Brain microvascular endothelial cell (primary cell): ENCODE measurements at regions not wholly inside any gene's neighbourhood (a gene's known extent, or its start where the extent isn't known, plus 50 kb on each side); places are given as distances from the start of the nearest gene placed in this dataset.
"Not testable (repeated sequence)": the region's sequence is repeated elsewhere in the genome, so short reads cannot be mapped to it uniquely, and the experiment has no call there.

ENCODE experiments used
- DNase-seq: peaks from one replicate; pipeline ENCODE4 v3.0.0-alpha.2; 2020
- H3K27ac ChIP-seq: fragments of 250-450 bp; sonication (Bioruptor Pico); 2 replicates; pipeline ENCODE4 v1.5.1; 2020; ENCODE audit warnings: mild to moderate bottlenecking, moderate library complexity
- H3K27me3 ChIP-seq: fragments of 250-450 bp; sonication (Bioruptor Pico); replicated peaks from 2 replicates; pipeline ENCODE4 v1.5.1; 2020; ENCODE audit warnings: mild to moderate bottlenecking
- H3K36me3 ChIP-seq: fragments of 250-450 bp; sonication (Bioruptor Pico); replicated peaks from 2 replicates; pipeline ENCODE4 v1.5.1; 2020; ENCODE audit warnings: mild to moderate bottlenecking
- H3K4me3 ChIP-seq: 2 replicates; pipeline ENCODE4 v1.5.1; 2011; ENCODE audit warnings: low read depth, mild to moderate bottlenecking, control low read depth, low read length, moderate library complexity
- CTCF ChIP-seq: IDR thresholded peaks from 2 replicates; pipeline ENCODE4 v1.5.1; 2011; ENCODE audit warnings: low read depth, mild to moderate bottlenecking, moderate library complexity, low read length, control low read depth, inconsistent platforms; ENCODE audit errors: missing control alignments
- in situ Hi-C: cut with HindIII; loops from 2 replicates; pipeline ENCODE4 v1.10.0; 2017; ENCODE audit warnings: low sequenced_read_pairs, low pct_ligation_motif_present

GRCh38 chr2:234398531-234398930, 98.3 kb downstream of the ARL4C start:
- in situ Hi-C loops, result no loop called here

GRCh38 chr2:234395891-234396420, 100.9 kb downstream of the ARL4C start:
- Histone ChIP-seq H3K4me3 (no peak overlapping the region), H3K27me3 (no peaks in the 10 kb centered on the region), H3K36me3 (no peaks in the 10 kb centered on the region), H3K27ac (no peak overlapping the region)
- in situ Hi-C loops, result no loop called here
- TF ChIP-seq CTCF, result no peak
- no peak for DNase-seq

More at GRCh38 chr2:234398531-234398930, 98.3 kb downstream of the ARL4C start:
- no peak overlapping the region for H3K4me3 ChIP-seq
- H3K36me3 ChIP-seq, result no peaks in the 10 kb centered on the region
- no peak for TF ChIP-seq CTCF
- DNase-seq, result no peak
- H3K27ac ChIP-seq, result no peak overlapping the region
- H3K27me3 ChIP-seq, result no peaks in the 10 kb centered on the region

GRCh38 chr2:234394450-234394849, 102.4 kb downstream of the ARL4C start:
- no peak for DNase-seq
- in situ Hi-C loops, result no loop called here
- H3K27ac ChIP-seq, result no peak overlapping the region

GRCh38 chr2:234393354-234393753, 103.5 kb downstream of the ARL4C start:
- in situ Hi-C loops, result no loop called here
- no peaks in the 10 kb centered on the region for H3K36me3 ChIP-seq
- no peak overlapping the region for H3K4me3 ChIP-seq
- H3K27me3 ChIP-seq, result no peaks in the 10 kb centered on the region
- DNase-seq, result no peak
- no peak for TF ChIP-seq CTCF
- no peak overlapping the region for H3K27ac ChIP-seq

More at GRCh38 chr2:234394450-234394849, 102.4 kb downstream of the ARL4C start:
- Histone ChIP-seq H3K27me3 (no peaks in the 10 kb centered on the region), H3K4me3 (no peak overlapping the region), H3K36me3 (no peaks in the 10 kb centered on the region)
- TF ChIP-seq CTCF, result no peak

GRCh38 chr2:234392041-234392615, 104.8 kb downstream of the ARL4C start:
- no peak for TF ChIP-seq CTCF
- no peaks in the 10 kb centered on the region for H3K36me3 ChIP-seq
- no peak overlapping the region for H3K27ac ChIP-seq
- no peaks in the 10 kb centered on the region for H3K27me3 ChIP-seq
- no peak overlapping the region for H3K4me3 ChIP-seq
- DNase-seq, result no peak
- in situ Hi-C loops, result no loop called here

- Histone ChIP-seq H3K27ac (no peak overlapping the region), H3K27me3 (no peaks in the 10 kb centered on the region), H3K36me3 (no peaks in the 10 kb centered on the region), H3K4me3 (no peak overlapping the region)
- in situ Hi-C loops, result no loop called here
- TF ChIP-seq CTCF, result no peak
- DNase-seq, result no peak
Measured at GRCh38 chr2:234391625-234392024, 105.3 kb downstream of the ARL4C start.

GRCh38 chr2:234389661-234390060, 107.2 kb downstream of the ARL4C start:
- H3K27ac ChIP-seq, DNase-seq, in situ Hi-C loops, H3K27me3 ChIP-seq, H3K36me3 ChIP-seq, H3K4me3 ChIP-seq: not testable (repeated sequence)
